ENCODE measurements at regions not wholly inside any gene's neighbourhood (a gene's known extent, or its start where the extent isn't known, plus 50 kb on each side); places are given as distances from the start of the nearest gene placed in this dataset.
A peak's percentile ranks its signal among the peaks of the same experiment; 100 is the strongest.
"Not testable (repeated sequence)": the region's sequence is repeated elsewhere in the genome, so short reads cannot be mapped to it uniquely, and the experiment has no call there.

GRCh38 chr2:76257802-76258201, 547.1 kb upstream of the GCFC2 start:
- ATAC-seq (no peak), DNase-seq (no peak)

- ATAC-seq (no peak), DNase-seq (no peak)
These were observed 545.9 kb upstream of the GCFC2 start for GRCh38 chr2:76256458-76257088.

- DNase-seq = no peak
- no peak for ATAC-seq
These were observed 542.0 kb upstream of the GCFC2 start for GRCh38 chr2:76252704-76253103.

GRCh38 chr2:76251342-76251741, 540.6 kb upstream of the GCFC2 start:
- DNase-seq (no peak), ATAC-seq (no peak)

GRCh38 chr2:76247006-76247405, 536.3 kb upstream of the GCFC2 start:
- ATAC-seq = no peak

GRCh38 chr2:76211991-76212985, 501.6 kb upstream of the GCFC2 start:
- ATAC-seq = no peak
- no peak for DNase-seq

More at GRCh38 chr2:76247006-76247405, 536.3 kb upstream of the GCFC2 start:
- no peak for DNase-seq

- DNase-seq (no peak), ATAC-seq (no peak)
These were observed 499.8 kb upstream of the GCFC2 start for GRCh38 chr2:76210551-76210950.

GRCh38 chr2:76204048-76204447, 493.3 kb upstream of the GCFC2 start:
- DNase-seq = no peak
- ATAC-seq = no peak

GRCh38 chr2:76202866-76203265, 492.2 kb upstream of the GCFC2 start:
- ATAC-seq = no peak
- DNase-seq = no peak

- DNase-seq (peak; percentile 50), ATAC-seq (no peak)
These were observed 487.2 kb upstream of the GCFC2 start for GRCh38 chr2:76197842-76198448.

GRCh38 chr2:76197428-76197827, 486.7 kb upstream of the GCFC2 start:
- ATAC-seq (no peak), DNase-seq (no peak)

- DNase-seq (no peak), ATAC-seq (no peak)
These were observed 483.5 kb upstream of the GCFC2 start for GRCh38 chr2:76194031-76194775.

- no peak for DNase-seq
- no peak for ATAC-seq
These were observed 482.4 kb upstream of the GCFC2 start for GRCh38 chr2:76193089-76193488.

GRCh38 chr2:76188334-76189008, 477.8 kb upstream of the GCFC2 start:
- no peak for DNase-seq
- no peak for ATAC-seq

- ATAC-seq (no peak), DNase-seq (no peak)
These were observed 476.7 kb upstream of the GCFC2 start for GRCh38 chr2:76187415-76187814.

GRCh38 chr2:76180676-76181075, 470.0 kb upstream of the GCFC2 start:
- DNase-seq = no peak

GRCh38 chr2:76178610-76179009, 467.9 kb upstream of the GCFC2 start:
- ATAC-seq = no peak
- DNase-seq = no peak

More at GRCh38 chr2:76180676-76181075, 470.0 kb upstream of the GCFC2 start:
- ATAC-seq = no peak

GRCh38 chr2:76175295-76175694, 464.6 kb upstream of the GCFC2 start:
- DNase-seq = no peak
- no peak for ATAC-seq

GRCh38 chr2:76174505-76174904, 463.8 kb upstream of the GCFC2 start:
- ATAC-seq (no peak), DNase-seq (no peak)

GRCh38 chr2:76173206-76173605, 462.5 kb upstream of the GCFC2 start:
- DNase-seq, ATAC-seq: not testable (repeated sequence)

- not testable (repeated sequence) for DNase-seq, ATAC-seq
These were observed 461.5 kb upstream of the GCFC2 start for GRCh38 chr2:76172154-76172595.
